Gastrocnemius medialis (tissue), 4 donors: ENCODE measurements at regions not wholly inside any gene's neighbourhood (a gene's known extent, or its start where the extent isn't known, plus 50 kb on each side); places are given as distances from the start of the nearest gene placed in this dataset.

ENCODE experiments used
- POLR2A ChIP-seq, 2 donors: fragments of 450-650 bp; IDR thresholded peaks; one replicate each; pipeline ENCODE4 v1.6.1; 2017; ENCODE audit warnings: antibody characterized with exemption in 2 of 2, mild to moderate bottlenecking in 2 of 2, moderate library complexity in 2 of 2
- TF ChIP-seq, protein P1 (sequence below), 5 experiments: fragments of 450-650 bp in 3 of 5; fragments of 200-600 bp in 2 of 5; sonication (generic) in 2 of 5; IDR thresholded peaks in 4 of 5; conservative IDR thresholded peaks in 1 of 5; 1 replicate in 4 of 5; 2 replicates in 1 of 5; pipeline ENCODE4 v1.5.1; 2016 to 2019; ENCODE audit warnings: antibody characterized with exemption in 5 of 5, mild to moderate bottlenecking in 3 of 5, moderate library complexity in 3 of 5

DNA sequence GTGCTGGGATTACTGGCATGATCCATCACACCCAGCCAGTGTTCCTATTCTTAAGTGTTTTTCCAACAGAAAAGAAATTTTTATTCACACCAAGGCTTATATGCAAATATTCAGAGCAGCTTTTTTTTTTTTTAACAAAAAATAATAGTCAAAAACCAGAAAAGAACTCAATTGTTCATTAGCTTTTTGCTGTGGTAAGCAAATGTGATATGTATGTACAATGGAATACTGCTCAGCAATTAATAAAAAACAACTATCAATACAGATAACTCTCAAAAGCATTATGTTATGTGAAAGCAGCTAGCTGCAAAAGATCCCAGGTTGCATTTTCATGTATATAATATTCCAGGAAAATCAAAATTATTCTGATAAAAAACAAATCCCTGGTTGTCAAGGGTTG lies 132.3 kb downstream of the SLIT2 start:
- no peak for TF ChIP-seq POLR2A (IDR thresholded peaks at IDR 0.05)
- TF ChIP-seq, protein P1, sequence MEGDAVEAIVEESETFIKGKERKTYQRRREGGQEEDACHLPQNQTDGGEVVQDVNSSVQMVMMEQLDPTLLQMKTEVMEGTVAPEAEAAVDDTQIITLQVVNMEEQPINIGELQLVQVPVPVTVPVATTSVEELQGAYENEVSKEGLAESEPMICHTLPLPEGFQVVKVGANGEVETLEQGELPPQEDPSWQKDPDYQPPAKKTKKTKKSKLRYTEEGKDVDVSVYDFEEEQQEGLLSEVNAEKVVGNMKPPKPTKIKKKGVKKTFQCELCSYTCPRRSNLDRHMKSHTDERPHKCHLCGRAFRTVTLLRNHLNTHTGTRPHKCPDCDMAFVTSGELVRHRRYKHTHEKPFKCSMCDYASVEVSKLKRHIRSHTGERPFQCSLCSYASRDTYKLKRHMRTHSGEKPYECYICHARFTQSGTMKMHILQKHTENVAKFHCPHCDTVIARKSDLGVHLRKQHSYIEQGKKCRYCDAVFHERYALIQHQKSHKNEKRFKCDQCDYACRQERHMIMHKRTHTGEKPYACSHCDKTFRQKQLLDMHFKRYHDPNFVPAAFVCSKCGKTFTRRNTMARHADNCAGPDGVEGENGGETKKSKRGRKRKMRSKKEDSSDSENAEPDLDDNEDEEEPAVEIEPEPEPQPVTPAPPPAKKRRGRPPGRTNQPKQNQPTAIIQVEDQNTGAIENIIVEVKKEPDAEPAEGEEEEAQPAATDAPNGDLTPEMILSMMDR (IDR thresholded peaks at IDR 0.05 in 4 of 5, conservative IDR thresholded peaks at IDR 0.05 in 1 of 5): no peak
